WTC11 (cell line): ENCODE measurements at regions not wholly inside any gene's neighbourhood (a gene's known extent, or its start where the extent isn't known, plus 50 kb on each side); places are given as distances from the start of the nearest gene placed in this dataset.
"Not testable (repeated sequence)": the region's sequence is repeated elsewhere in the genome, so short reads cannot be mapped to it uniquely, and the experiment has no call there.

ENCODE experiments used
- ATAC-seq: fragments of 200-7000 bp; cut with Tn5 transposase; 2 replicates; pipeline ENCODE4 v1.10.0; 2021; ENCODE audit warnings: mild to moderate bottlenecking, moderate library complexity
- CTCF ChIA-PET: fragments of 300-600 bp; sonication (Branson Sonifier 250); formaldehyde crosslinking; loops from one replicate; lab custom pipeline; 2021; ENCODE audit warnings: antibody characterized with exemption; lab: Charles Lee
- POLR2A ChIA-PET: fragments of 350-600 bp; sonication (Branson Sonifier 250); formaldehyde crosslinking; loops from one replicate; lab custom pipeline; 2021; ENCODE audit warnings: antibody characterized with exemption; lab: Charles Lee
- DNase-seq: peaks from one replicate; pipeline ENCODE4 v3.0.0; 2021; ENCODE audit warnings: low spot score
- H3K27ac Mint-ChIP-seq: 2 replicates; pipeline ENCODE4 v1.8.0; 2021; ENCODE audit warnings: mixed read lengths
- H3K27me3 Mint-ChIP-seq: 2 replicates; pipeline ENCODE4 v1.8.0; 2021; ENCODE audit warnings: low read depth, mild to moderate bottlenecking, moderate library complexity, mixed read lengths
- H3K36me3 Mint-ChIP-seq: 2 replicates; pipeline ENCODE4 v1.8.0; 2021; ENCODE audit warnings: mixed read lengths
- H3K4me1 Mint-ChIP-seq: 2 replicates; pipeline ENCODE4 v1.8.0; 2022; ENCODE audit warnings: mixed read lengths
- H3K4me3 Mint-ChIP-seq: 2 replicates; pipeline ENCODE4 v1.8.0; 2021; ENCODE audit warnings: mild to moderate bottlenecking, moderate library complexity, mixed read lengths
- H3K9me3 Mint-ChIP-seq: 2 replicates; pipeline ENCODE4 v1.8.0; 2021; ENCODE audit warnings: mixed read lengths
- GTF2I ChIP-seq: fragments of 250-450 bp; sonication (Bioruptor Pico); conservative IDR thresholded peaks from 2 replicates; pipeline ENCODE4 v1.4.0; 2021; ENCODE audit warnings: mild to moderate bottlenecking
- SMAD4 ChIP-seq: sonication (generic); formaldehyde crosslinking; IDR thresholded peaks from 2 replicates; pipeline ENCODE4 v1.8.0; 2022; ENCODE audit warnings: mild to moderate bottlenecking, missing genetic modification reagents
- SP1 ChIP-seq: sonication (generic); formaldehyde crosslinking; conservative IDR thresholded peaks from 2 replicates; pipeline ENCODE4 v1.8.1; 2022; ENCODE audit warnings: missing genetic modification reagents
- ZNF232 ChIP-seq: sonication (generic); formaldehyde crosslinking; IDR thresholded peaks from 2 replicates; pipeline ENCODE4 v1.8.0; 2022; ENCODE audit warnings: mild to moderate bottlenecking, missing genetic modification reagents
- TF ChIP-seq, protein P1 (sequence below): sonication (generic); formaldehyde crosslinking; IDR thresholded peaks from 2 replicates; pipeline ENCODE4 v1.8.0; 2023; ENCODE audit warnings: missing genetic modification reagents, mild to moderate bottlenecking, borderline replicate concordance
- TF ChIP-seq, protein P2 (sequence below): sonication (generic); formaldehyde crosslinking; IDR thresholded peaks from 2 replicates; pipeline ENCODE4 v1.8.1; 2023; ENCODE audit warnings: mild to moderate bottlenecking, missing genetic modification reagents

- TF ChIP-seq, protein P1, sequence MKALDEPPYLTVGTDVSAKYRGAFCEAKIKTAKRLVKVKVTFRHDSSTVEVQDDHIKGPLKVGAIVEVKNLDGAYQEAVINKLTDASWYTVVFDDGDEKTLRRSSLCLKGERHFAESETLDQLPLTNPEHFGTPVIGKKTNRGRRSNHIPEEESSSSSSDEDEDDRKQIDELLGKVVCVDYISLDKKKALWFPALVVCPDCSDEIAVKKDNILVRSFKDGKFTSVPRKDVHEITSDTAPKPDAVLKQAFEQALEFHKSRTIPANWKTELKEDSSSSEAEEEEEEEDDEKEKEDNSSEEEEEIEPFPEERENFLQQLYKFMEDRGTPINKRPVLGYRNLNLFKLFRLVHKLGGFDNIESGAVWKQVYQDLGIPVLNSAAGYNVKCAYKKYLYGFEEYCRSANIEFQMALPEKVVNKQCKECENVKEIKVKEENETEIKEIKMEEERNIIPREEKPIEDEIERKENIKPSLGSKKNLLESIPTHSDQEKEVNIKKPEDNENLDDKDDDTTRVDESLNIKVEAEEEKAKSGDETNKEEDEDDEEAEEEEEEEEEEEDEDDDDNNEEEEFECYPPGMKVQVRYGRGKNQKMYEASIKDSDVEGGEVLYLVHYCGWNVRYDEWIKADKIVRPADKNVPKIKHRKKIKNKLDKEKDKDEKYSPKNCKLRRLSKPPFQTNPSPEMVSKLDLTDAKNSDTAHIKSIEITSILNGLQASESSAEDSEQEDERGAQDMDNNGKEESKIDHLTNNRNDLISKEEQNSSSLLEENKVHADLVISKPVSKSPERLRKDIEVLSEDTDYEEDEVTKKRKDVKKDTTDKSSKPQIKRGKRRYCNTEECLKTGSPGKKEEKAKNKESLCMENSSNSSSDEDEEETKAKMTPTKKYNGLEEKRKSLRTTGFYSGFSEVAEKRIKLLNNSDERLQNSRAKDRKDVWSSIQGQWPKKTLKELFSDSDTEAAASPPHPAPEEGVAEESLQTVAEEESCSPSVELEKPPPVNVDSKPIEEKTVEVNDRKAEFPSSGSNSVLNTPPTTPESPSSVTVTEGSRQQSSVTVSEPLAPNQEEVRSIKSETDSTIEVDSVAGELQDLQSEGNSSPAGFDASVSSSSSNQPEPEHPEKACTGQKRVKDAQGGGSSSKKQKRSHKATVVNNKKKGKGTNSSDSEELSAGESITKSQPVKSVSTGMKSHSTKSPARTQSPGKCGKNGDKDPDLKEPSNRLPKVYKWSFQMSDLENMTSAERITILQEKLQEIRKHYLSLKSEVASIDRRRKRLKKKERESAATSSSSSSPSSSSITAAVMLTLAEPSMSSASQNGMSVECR = no peak
- TF ChIP-seq SP1 (CRISPR knock-in tag) (no peak), ZNF232 (CRISPR knock-in tag) (no peak), SMAD4 (CRISPR knock-in tag) (no peak)
- TF ChIP-seq, protein P2, sequence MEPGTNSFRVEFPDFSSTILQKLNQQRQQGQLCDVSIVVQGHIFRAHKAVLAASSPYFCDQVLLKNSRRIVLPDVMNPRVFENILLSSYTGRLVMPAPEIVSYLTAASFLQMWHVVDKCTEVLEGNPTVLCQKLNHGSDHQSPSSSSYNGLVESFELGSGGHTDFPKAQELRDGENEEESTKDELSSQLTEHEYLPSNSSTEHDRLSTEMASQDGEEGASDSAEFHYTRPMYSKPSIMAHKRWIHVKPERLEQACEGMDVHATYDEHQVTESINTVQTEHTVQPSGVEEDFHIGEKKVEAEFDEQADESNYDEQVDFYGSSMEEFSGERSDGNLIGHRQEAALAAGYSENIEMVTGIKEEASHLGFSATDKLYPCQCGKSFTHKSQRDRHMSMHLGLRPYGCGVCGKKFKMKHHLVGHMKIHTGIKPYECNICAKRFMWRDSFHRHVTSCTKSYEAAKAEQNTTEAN (CRISPR knock-in tag) = no peak
These were observed 57.6 kb upstream of the BBX start (continued) for GRCh38 chr3:107465064-107465631.

DNA sequence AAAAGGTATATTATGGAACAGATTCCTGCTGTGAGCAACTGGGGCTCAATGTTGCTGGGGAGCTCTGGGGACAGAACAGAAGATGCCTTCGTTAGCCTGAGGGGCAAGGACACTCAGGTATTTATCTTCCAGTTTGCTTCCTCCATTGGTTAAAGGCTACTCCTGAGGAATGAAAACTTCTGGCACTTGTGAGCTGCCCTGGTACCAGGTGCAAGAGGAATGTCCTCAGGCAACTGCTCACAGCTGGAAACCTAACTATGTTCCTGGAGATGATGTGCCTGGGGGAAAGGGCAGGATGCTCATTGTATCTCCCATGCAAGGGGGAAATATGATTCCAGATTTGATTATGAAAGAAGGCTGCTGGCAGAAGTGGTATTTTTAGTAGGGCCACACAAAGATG lies 54.0 kb upstream of the BBX start:
- DNase-seq = peak; percentile 19
- TF ChIP-seq GTF2I (CRISPR knock-in tag) = no peak
- Mint-ChIP-seq H3K9me3 (peaks cover 17% of the 10 kb centered on the region), H3K36me3 (peaks cover 10% of the 10 kb centered on the region), H3K27ac (no peak overlapping the region; the same call in 1 of the 2 replicates), H3K4me3 (no peak overlapping the region), H3K4me1 (peaks cover 16% of the 10 kb centered on the region), H3K27me3 (peaks cover 2% of the 10 kb centered on the region)
- ATAC-seq = peak; percentile 62
- ChIA-PET CTCF (no interaction called here), POLR2A (no interaction called here)

DNA sequence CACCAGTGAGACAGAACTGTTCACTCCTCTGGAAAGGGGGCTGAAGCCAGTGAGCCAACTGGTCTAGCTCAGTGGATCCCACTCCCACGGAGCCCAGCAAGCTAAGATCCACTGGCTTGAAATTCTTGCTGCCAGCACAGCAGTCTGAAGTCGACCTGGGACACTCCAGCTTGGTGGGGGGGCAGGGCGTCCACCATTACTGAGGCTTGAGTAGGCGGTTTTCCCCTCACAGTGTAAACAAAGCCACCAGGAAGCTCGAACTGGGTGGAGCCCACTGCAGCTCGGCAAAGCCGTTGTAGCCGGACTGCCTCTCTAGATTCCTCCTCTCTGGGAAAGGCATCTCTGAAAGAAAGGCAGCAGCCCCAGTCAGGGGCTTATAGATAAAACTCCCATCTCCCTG lies 52.3 kb upstream of the BBX start:
- H3K4me3 Mint-ChIP-seq, DNase-seq, ATAC-seq, POLR2A ChIA-PET, H3K27ac Mint-ChIP-seq, H3K27me3 Mint-ChIP-seq: not testable (repeated sequence)
- Mint-ChIP-seq H3K4me1 (peaks cover 18% of the 10 kb centered on the region), H3K9me3 (peaks cover 30% of the 10 kb centered on the region), H3K36me3 (peaks cover 20% of the 10 kb centered on the region)
- CTCF ChIA-PET = interaction anchor here (0.9 to 2.3 kb wide), 2 partner anchors 23 to 41 kb away, joined by 3 to 8 read pairs; no protein-coding TSS in a partner anchor
